DND-41 (cell line): ENCODE measurements at regions not wholly inside any gene's neighbourhood (a gene's known extent, or its start where the extent isn't known, plus 50 kb on each side); places are given as distances from the start of the nearest gene placed in this dataset.

Source experiments
- ATAC-seq: fragments of 200-7000 bp; cut with Tn5 transposase; 3 replicates; pipeline ENCODE4 v1.9.1; 2021; ENCODE audit warnings: low read depth; ENCODE audit not compliant: insufficient read depth
- DNase-seq: peaks from one replicate; pipeline ENCODE4 v3.0.0-alpha.2; 2020
- H2AFZ ChIP-seq: 2 replicates; pipeline ENCODE4 v1.6.0; 2012; ENCODE audit warnings: low read depth, low read length
- H3K27ac ChIP-seq: 2 replicates; pipeline ENCODE4 v1.5.1; 2012; ENCODE audit warnings: low read length, inconsistent platforms
- H3K27me3 ChIP-seq: fragments of 200-600 bp; sonication (generic); 2 replicates; pipeline ENCODE4 v1.6.0; 2012; ENCODE audit warnings: low read length, mild to moderate bottlenecking, inconsistent platforms; ENCODE audit not compliant: insufficient read depth, poor library complexity
- H3K36me3 ChIP-seq: 2 replicates; pipeline ENCODE4 v1.5.1; 2012; ENCODE audit warnings: low read length, inconsistent platforms; ENCODE audit not compliant: insufficient read depth
- H3K4me1 ChIP-seq: 2 replicates; pipeline ENCODE4 v1.5.1; 2012; ENCODE audit warnings: mild to moderate bottlenecking, low read length; ENCODE audit not compliant: insufficient read depth
- H3K4me2 ChIP-seq: 2 replicates; pipeline ENCODE4 v1.6.0; 2012; ENCODE audit warnings: mild to moderate bottlenecking, moderate library complexity, low read length, inconsistent platforms; ENCODE audit not compliant: insufficient read depth
- H3K4me3 ChIP-seq, 2 experiments: fragments of 200-600 bp in 1 of 2; shearing (Covaris generic) in 1 of 2; 2 replicates each; pipeline ENCODE4 v1.5.1; 2012 to 2016; ENCODE audit warnings: inconsistent platforms in 2 of 2, low read length in 2 of 2, mild to moderate bottlenecking in 2 of 2, low read depth in 1 of 2, moderate library complexity in 1 of 2
- H3K79me2 ChIP-seq: 2 replicates; pipeline ENCODE4 v1.6.0; 2012; ENCODE audit warnings: low read length, inconsistent platforms; ENCODE audit not compliant: insufficient read depth
- H3K9ac ChIP-seq: 2 replicates; pipeline ENCODE4 v1.6.0; 2012; ENCODE audit warnings: low read depth, mild to moderate bottlenecking, inconsistent platforms, low read length, moderate library complexity
- H3K9me3 ChIP-seq: 2 replicates; pipeline ENCODE4 v1.5.1; 2012; ENCODE audit warnings: low read length, moderate library complexity, mild to moderate bottlenecking, inconsistent platforms; ENCODE audit not compliant: insufficient read depth, severe bottlenecking
- H4K20me1 ChIP-seq: 2 replicates; pipeline ENCODE4 v1.6.0; 2012; ENCODE audit warnings: low read length; ENCODE audit not compliant: insufficient read depth
- CTCF ChIP-seq: IDR thresholded peaks from 2 replicates; pipeline ENCODE4 v1.5.1; 2012; ENCODE audit warnings: borderline replicate concordance, low read length, moderate library complexity, mild to moderate bottlenecking; ENCODE audit not compliant: poor library complexity, severe bottlenecking; ENCODE audit errors: extremely low read depth
- EZH2 ChIP-seq: IDR thresholded peaks from 3 replicates; pipeline ENCODE4 v1.6.1; 2012; ENCODE audit warnings: borderline replicate concordance, low read depth, mild to moderate bottlenecking, moderate library complexity, low read length, inconsistent platforms; ENCODE audit not compliant: severe bottlenecking

- Histone ChIP-seq H3K4me1 (peaks cover 7% of the 10 kb centered on the region), H2AFZ (no peak overlapping the region), H3K27ac (no peak overlapping the region), H3K9me3 (no peaks in the 10 kb centered on the region), H4K20me1 (no peaks in the 10 kb centered on the region), H3K4me2 (no peak overlapping the region), H3K4me3 (no peak overlapping the region), H3K79me2 (no peaks in the 10 kb centered on the region), H3K36me3 (no peaks in the 10 kb centered on the region), H3K27me3 (no peaks in the 10 kb centered on the region), H3K9ac (no peak overlapping the region)
- TF ChIP-seq EZH2 = no peak
- no peak for TF ChIP-seq CTCF
- DNase-seq (no peak), ATAC-seq (no peak)
Measured at GRCh38 chr16:14334366-14335080, 263.4 kb downstream of the MRTFB start.

GRCh38 chr16:14333361-14333760 is 262.2 kb downstream of the MRTFB start:
- H3K4me2 ChIP-seq = no peak overlapping the region
- H3K79me2 ChIP-seq = no peaks in the 10 kb centered on the region
- no peak for ATAC-seq
- no peak overlapping the region for H2AFZ ChIP-seq
- H3K9me3 ChIP-seq = no peaks in the 10 kb centered on the region
- H3K27me3 ChIP-seq = no peaks in the 10 kb centered on the region
- TF ChIP-seq CTCF = no peak
- no peak for TF ChIP-seq EZH2
- H3K27ac ChIP-seq = no peak overlapping the region
- H3K9ac ChIP-seq = no peak overlapping the region
- no peaks in the 10 kb centered on the region for H4K20me1 ChIP-seq
- no peak for DNase-seq
- no peak overlapping the region for H3K4me3 ChIP-seq
- no peaks in the 10 kb centered on the region for H3K36me3 ChIP-seq
- H3K4me1 ChIP-seq = peaks cover 10% of the 10 kb centered on the region

GRCh38 chr16:14331020-14331419 is 259.9 kb downstream of the MRTFB start:
- Histone ChIP-seq H3K27ac (no peak overlapping the region), H3K4me2 (no peak overlapping the region), H3K9ac (no peak overlapping the region), H3K9me3 (no peaks in the 10 kb centered on the region), H3K4me3 (no peak overlapping the region), H3K79me2 (no peaks in the 10 kb centered on the region), H3K36me3 (no peaks in the 10 kb centered on the region), H3K27me3 (no peaks in the 10 kb centered on the region), H4K20me1 (no peaks in the 10 kb centered on the region), H3K4me1 (peaks cover 10% of the 10 kb centered on the region), H2AFZ (no peak overlapping the region)
- no peak for TF ChIP-seq CTCF
- TF ChIP-seq EZH2 = no peak
- DNase-seq = no peak
- no peak for ATAC-seq
